Hepatocyte (in vitro differentiated cells): ENCODE measurements at regions not wholly inside any gene's neighbourhood (a gene's known extent, or its start where the extent isn't known, plus 50 kb on each side); places are given as distances from the start of the nearest gene placed in this dataset.

Source experiments
- EZH2 ChIP-seq: fragments of 200-600 bp; sonication (generic); IDR thresholded peaks from 2 replicates; pipeline ENCODE4 v1.6.1; 2016; ENCODE audit warnings: antibody characterized with exemption, mild to moderate bottlenecking, borderline replicate concordance
- TF ChIP-seq, protein P1 (sequence below): fragments of 200-600 bp; sonication (generic); IDR thresholded peaks from 2 replicates; pipeline ENCODE4 v1.5.1; 2016; ENCODE audit warnings: antibody characterized with exemption, mild to moderate bottlenecking; ENCODE audit not compliant: poor library complexity

GRCh38 chr9:26221290-26221689 lies 543.0 kb upstream of the TUSC1 start:
- no peak for TF ChIP-seq EZH2
- TF ChIP-seq, protein P1, sequence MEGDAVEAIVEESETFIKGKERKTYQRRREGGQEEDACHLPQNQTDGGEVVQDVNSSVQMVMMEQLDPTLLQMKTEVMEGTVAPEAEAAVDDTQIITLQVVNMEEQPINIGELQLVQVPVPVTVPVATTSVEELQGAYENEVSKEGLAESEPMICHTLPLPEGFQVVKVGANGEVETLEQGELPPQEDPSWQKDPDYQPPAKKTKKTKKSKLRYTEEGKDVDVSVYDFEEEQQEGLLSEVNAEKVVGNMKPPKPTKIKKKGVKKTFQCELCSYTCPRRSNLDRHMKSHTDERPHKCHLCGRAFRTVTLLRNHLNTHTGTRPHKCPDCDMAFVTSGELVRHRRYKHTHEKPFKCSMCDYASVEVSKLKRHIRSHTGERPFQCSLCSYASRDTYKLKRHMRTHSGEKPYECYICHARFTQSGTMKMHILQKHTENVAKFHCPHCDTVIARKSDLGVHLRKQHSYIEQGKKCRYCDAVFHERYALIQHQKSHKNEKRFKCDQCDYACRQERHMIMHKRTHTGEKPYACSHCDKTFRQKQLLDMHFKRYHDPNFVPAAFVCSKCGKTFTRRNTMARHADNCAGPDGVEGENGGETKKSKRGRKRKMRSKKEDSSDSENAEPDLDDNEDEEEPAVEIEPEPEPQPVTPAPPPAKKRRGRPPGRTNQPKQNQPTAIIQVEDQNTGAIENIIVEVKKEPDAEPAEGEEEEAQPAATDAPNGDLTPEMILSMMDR: no peak
